Transverse colon (tissue), 4 donors: ENCODE measurements at regions not wholly inside any gene's neighbourhood (a gene's known extent, or its start where the extent isn't known, plus 50 kb on each side); places are given as distances from the start of the nearest gene placed in this dataset.

Experiments
- DNase-seq: peaks from one replicate; pipeline ENCODE4 v3.0.0-alpha.2; 2019
- H3K27ac ChIP-seq, 4 donors: fragments of 200-600 bp; sonication (generic); 2 replicates each; pipeline ENCODE4 v1.5.1; 2016 to 2018; ENCODE audit warnings: inconsistent platforms in 4 of 4
- H3K27me3 ChIP-seq: fragments of 200-600 bp; sonication (generic); 2 replicates; pipeline ENCODE4 v1.5.1; 2017; ENCODE audit warnings: inconsistent platforms
- H3K36me3 ChIP-seq, 4 donors: fragments of 200-600 bp; sonication (generic); 2 replicates each; pipeline ENCODE4 v1.5.1; 2017 to 2019; ENCODE audit warnings: inconsistent platforms in 4 of 4
- H3K4me1 ChIP-seq, 4 donors: fragments of 200-600 bp; sonication (generic); 2 replicates each; pipeline ENCODE4 v1.5.1; 2017 to 2020; ENCODE audit warnings: inconsistent platforms in 4 of 4
- H3K4me3 ChIP-seq, 4 donors: fragments of 200-600 bp; sonication (generic); 1 replicate in 1 of 4; 2 replicates in 3 of 4; pipeline versions ENCODE4 v1.5.1 to v1.6.1; 2017 to 2019; ENCODE audit warnings: inconsistent platforms in 4 of 4
- H3K9me3 ChIP-seq, 2 donors: fragments of 200-600 bp; sonication (generic); 2 replicates each; pipeline ENCODE4 v1.5.1; 2017 to 2019; ENCODE audit warnings: inconsistent platforms in 2 of 2
- EP300 ChIP-seq: sonication (generic); formaldehyde crosslinking; IDR thresholded peaks from one replicate; pipeline ENCODE4 v1.6.1; 2017; ENCODE audit warnings: antibody characterized with exemption, low read depth
- POLR2A ChIP-seq: fragments of 450-650 bp; IDR thresholded peaks from one replicate; pipeline ENCODE4 v1.6.1; 2016; ENCODE audit warnings: antibody characterized with exemption, mild to moderate bottlenecking, moderate library complexity
- POLR2AphosphoS5 ChIP-seq, 3 donors: sonication (generic); formaldehyde crosslinking; IDR thresholded peaks; one replicate each; pipeline ENCODE4 v1.6.1; 2016; ENCODE audit warnings: antibody characterized with exemption in 3 of 3
- WGBS, 2 donors: methylation state at CpG; one replicate each; pipeline ENCODE4 v1.1.5; 2018; ENCODE audit warnings: low coverage in 1 of 2; 5-methylcytosine and 5-hydroxymethylcytosine counted together
- in situ Hi-C, 4 donors: fragments of 200-750 bp; cut with MboI; loops; one replicate each; pipeline versions ENCODE4 v1.15.0 to v1.15.1; 2017; ENCODE audit warnings: low sequenced_read_pairs in 3 of 4, low pct_ligation_motif_present in 1 of 4, low pct_unique_long_range_greater_than_20kb in 1 of 4
- intact Hi-C: fragments of 100-400 bp; cut with DNase I; formaldehyde crosslinking; loops from one replicate; pipeline ENCODE4 v1.15.1; 2023; ENCODE audit warnings: low total_unique reads
- TF ChIP-seq, protein P1 (sequence below), 5 experiments: fragments of 200-600 bp in 3 of 5; fragments of 450-650 bp in 2 of 5; sonication (generic) in 3 of 5; IDR thresholded peaks; 1 replicate in 2 of 5; 2 replicates in 3 of 5; pipeline ENCODE4 v1.5.1; 2016 to 2017; ENCODE audit warnings: antibody characterized with exemption in 5 of 5, inconsistent platforms in 3 of 5, mild to moderate bottlenecking in 2 of 5, moderate library complexity in 1 of 5

- in situ Hi-C loops (no loop called here), intact Hi-C loops (no loop called here)
- WGBS, 2 donors = 68% methylated on average over 2 of the region's 2 CpGs; no CpG with 5 or more reads in 1 of the 2 donors
- no peak for DNase-seq
- H3K27ac ChIP-seq = no peak overlapping the region
- no peak for TF ChIP-seq POLR2A
- H3K9me3 ChIP-seq = no peaks in the 10 kb centered on the region
- no peaks in the 10 kb centered on the region for H3K4me1 ChIP-seq
- no peak overlapping the region for H3K4me3 ChIP-seq
- H3K36me3 ChIP-seq = no peaks in the 10 kb centered on the region
- H3K27me3 ChIP-seq = no peaks in the 10 kb centered on the region
Observed at GRCh38 chr4:175469514-175469913, 342.6 kb downstream of the GPM6A start.

- intact Hi-C loops (no loop called here), in situ Hi-C loops (no loop called here)
- no peaks in the 10 kb centered on the region for H3K9me3 ChIP-seq
- H3K27ac ChIP-seq = no peak overlapping the region
- DNase-seq = no peak
- TF ChIP-seq POLR2AphosphoS5 (IDR thresholded peaks at IDR 0.05) (no peak), EP300 (no peak), POLR2A (no peak)
- TF ChIP-seq, protein P1, sequence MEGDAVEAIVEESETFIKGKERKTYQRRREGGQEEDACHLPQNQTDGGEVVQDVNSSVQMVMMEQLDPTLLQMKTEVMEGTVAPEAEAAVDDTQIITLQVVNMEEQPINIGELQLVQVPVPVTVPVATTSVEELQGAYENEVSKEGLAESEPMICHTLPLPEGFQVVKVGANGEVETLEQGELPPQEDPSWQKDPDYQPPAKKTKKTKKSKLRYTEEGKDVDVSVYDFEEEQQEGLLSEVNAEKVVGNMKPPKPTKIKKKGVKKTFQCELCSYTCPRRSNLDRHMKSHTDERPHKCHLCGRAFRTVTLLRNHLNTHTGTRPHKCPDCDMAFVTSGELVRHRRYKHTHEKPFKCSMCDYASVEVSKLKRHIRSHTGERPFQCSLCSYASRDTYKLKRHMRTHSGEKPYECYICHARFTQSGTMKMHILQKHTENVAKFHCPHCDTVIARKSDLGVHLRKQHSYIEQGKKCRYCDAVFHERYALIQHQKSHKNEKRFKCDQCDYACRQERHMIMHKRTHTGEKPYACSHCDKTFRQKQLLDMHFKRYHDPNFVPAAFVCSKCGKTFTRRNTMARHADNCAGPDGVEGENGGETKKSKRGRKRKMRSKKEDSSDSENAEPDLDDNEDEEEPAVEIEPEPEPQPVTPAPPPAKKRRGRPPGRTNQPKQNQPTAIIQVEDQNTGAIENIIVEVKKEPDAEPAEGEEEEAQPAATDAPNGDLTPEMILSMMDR (IDR thresholded peaks at IDR 0.05) = no peak
- H3K4me3 ChIP-seq = no peak overlapping the region
- H3K27me3 ChIP-seq = no peaks in the 10 kb centered on the region
- H3K4me1 ChIP-seq = no peaks in the 10 kb centered on the region
- no peaks in the 10 kb centered on the region for H3K36me3 ChIP-seq
- WGBS, 2 donors = 40 to 67% methylated on average over 1 of the region's 1 CpG
Observed at GRCh38 chr4:175470131-175470530, 341.9 kb downstream of the GPM6A start.

GRCh38 chr4:175480404-175480803, 331.7 kb downstream of the GPM6A start:
- in situ Hi-C loops (no loop called here), intact Hi-C loops (no loop called here)
- Histone ChIP-seq H3K4me1 (no peaks in the 10 kb centered on the region), H3K27me3 (no peaks in the 10 kb centered on the region), H3K9me3 (peaks cover 0 to 3% of the 10 kb centered on the region in 2 donors), H3K4me3 (no peak overlapping the region), H3K36me3 (no peaks in the 10 kb centered on the region), H3K27ac (no peak overlapping the region)
- no peak for TF ChIP-seq EP300
- TF ChIP-seq, protein P1 (IDR thresholded peaks at IDR 0.05) = no peak
- TF ChIP-seq POLR2AphosphoS5 (IDR thresholded peaks at IDR 0.05) = no peak
- no peak for TF ChIP-seq POLR2A
- WGBS, 2 donors = 25 to 34% methylated on average over 2 of the region's 2 CpGs
- no peak for DNase-seq

GRCh38 chr4:175499735-175500352, 312.2 kb downstream of the GPM6A start:
- DNase-seq = no peak
- intact Hi-C loops (no loop called here), in situ Hi-C loops (no loop called here)
- Histone ChIP-seq H3K27ac (no peak overlapping the region), H3K4me1 (no peaks in the 10 kb centered on the region), H3K27me3 (no peaks in the 10 kb centered on the region), H3K4me3 (no peak overlapping the region), H3K36me3 (no peaks in the 10 kb centered on the region), H3K9me3 (no peaks in the 10 kb centered on the region)
- 77% methylated on average over 5 of the region's 5 CpGs; no CpG with 5 or more reads in 1 of the 2 donors for WGBS, 2 donors
- TF ChIP-seq EP300 (no peak), POLR2AphosphoS5 (IDR thresholded peaks at IDR 0.05) (no peak), POLR2A (no peak)
- TF ChIP-seq, protein P1 (IDR thresholded peaks at IDR 0.05) = no peak

DNA sequence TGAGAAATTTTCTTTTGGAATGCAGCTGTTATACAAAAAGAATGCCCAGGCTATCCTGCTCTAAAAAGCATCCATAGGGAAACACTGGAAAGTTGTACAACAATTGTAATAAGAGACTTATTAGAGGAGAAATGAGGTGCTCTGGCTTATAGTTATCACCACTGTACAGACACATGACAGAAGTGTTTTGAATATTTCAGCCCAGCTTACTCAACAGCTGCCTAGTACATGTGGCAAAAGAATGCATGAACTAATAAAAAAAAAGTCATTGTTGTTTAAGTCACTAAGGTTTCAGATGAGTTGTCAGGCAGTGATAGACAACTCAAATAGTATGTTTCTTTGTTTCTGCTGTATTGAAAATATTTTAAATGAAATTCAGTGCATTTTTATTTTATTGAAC, 307.7 kb downstream of the GPM6A start:
- Histone ChIP-seq H3K4me1 (no peaks in the 10 kb centered on the region), H3K4me3 (no peak overlapping the region), H3K27me3 (no peaks in the 10 kb centered on the region), H3K9me3 (no peaks in the 10 kb centered on the region), H3K36me3 (no peaks in the 10 kb centered on the region), H3K27ac (no peak overlapping the region)
- in situ Hi-C loops = no loop called here
- DNase-seq = no peak
- intact Hi-C loops = no loop called here
- no peak for TF ChIP-seq POLR2A
- TF ChIP-seq EP300 = no peak
